Liver (tissue), 8 donors: ENCODE measurements at regions not wholly inside any gene's neighbourhood (a gene's known extent, or its start where the extent isn't known, plus 50 kb on each side); places are given as distances from the start of the nearest gene placed in this dataset.

Source experiments
- DNase-seq: peaks from one replicate; pipeline ENCODE4 v3.0.0-alpha.2; 2017; ENCODE audit warnings: low spot score
- H3K27ac ChIP-seq, 2 donors: one replicate each; pipeline ENCODE4 v1.7.0; 2013; ENCODE audit warnings: inconsistent platforms in 2 of 2, low read length in 2 of 2, control low read depth in 1 of 2, low read depth in 1 of 2, mild to moderate bottlenecking in 1 of 2
- H3K27me3 ChIP-seq, 4 donors: one replicate each; pipeline versions ENCODE4 v1.6.1 to v1.7.0; 2013; ENCODE audit warnings: low read length in 3 of 4, inconsistent platforms in 1 of 4, mild to moderate bottlenecking in 1 of 4, moderate library complexity in 1 of 4; ENCODE audit not compliant: control insufficient read depth in 4 of 4, insufficient read depth in 4 of 4
- H3K36me3 ChIP-seq, 4 donors: one replicate each; pipeline versions ENCODE4 v1.6.1 to v1.7.0; 2013; ENCODE audit warnings: low read length in 3 of 4, mild to moderate bottlenecking in 3 of 4, low read depth in 1 of 4, moderate library complexity in 1 of 4; ENCODE audit not compliant: control insufficient read depth in 4 of 4, insufficient read depth in 3 of 4
- H3K4me1 ChIP-seq, 4 donors: one replicate each; pipeline versions ENCODE4 v1.6.1 to v1.7.0; 2013; ENCODE audit warnings: low read length in 3 of 4, mild to moderate bottlenecking in 3 of 4, moderate library complexity in 1 of 4; ENCODE audit not compliant: control insufficient read depth in 4 of 4, insufficient read depth in 4 of 4
- H3K4me3 ChIP-seq, 3 donors: one replicate each; pipeline versions ENCODE4 v1.6.1 to v1.7.0; 2013; ENCODE audit warnings: low read length in 3 of 3, control low read depth in 1 of 3, low read depth in 1 of 3, mild to moderate bottlenecking in 1 of 3
- H3K9ac ChIP-seq, 2 donors: one replicate each; pipeline ENCODE4 v1.7.0; 2013; ENCODE audit warnings: low read length in 2 of 2, mild to moderate bottlenecking in 2 of 2, moderate library complexity in 2 of 2, control low read depth in 1 of 2, low read depth in 1 of 2
- H3K9me3 ChIP-seq, 4 donors: one replicate each; pipeline versions ENCODE4 v1.6.1 to v1.7.0; 2013; ENCODE audit warnings: low read length in 3 of 4; ENCODE audit not compliant: control insufficient read depth in 4 of 4
- EGR1 ChIP-seq, 2 donors: IDR thresholded peaks; 2 replicates each; pipeline ENCODE4 v1.6.1; 2016 to 2018; ENCODE audit warnings: antibody characterized with exemption in 2 of 2, low read depth in 2 of 2
- FOXA1 ChIP-seq: IDR thresholded peaks from 2 replicates; pipeline ENCODE4 v1.6.1; 2016; ENCODE audit warnings: antibody characterized with exemption
- FOXA2 ChIP-seq: IDR thresholded peaks from 2 replicates; pipeline ENCODE4 v1.6.1; 2016; ENCODE audit warnings: antibody characterized with exemption
- GABPA ChIP-seq, 2 donors: IDR thresholded peaks in 1 of 2; conservative IDR thresholded peaks in 1 of 2; 2 replicates each; pipeline ENCODE4 v1.6.1; 2016; ENCODE audit warnings: antibody characterized with exemption in 2 of 2, mild to moderate bottlenecking in 1 of 2, moderate library complexity in 1 of 2
- HNF4A ChIP-seq, 2 donors: conservative IDR thresholded peaks; 2 replicates each; pipeline ENCODE4 v1.6.1; 2016; ENCODE audit warnings: antibody characterized with exemption in 2 of 2, mild to moderate bottlenecking in 2 of 2
- HNF4G ChIP-seq: IDR thresholded peaks from 2 replicates; pipeline ENCODE4 v1.6.1; 2016; ENCODE audit warnings: antibody characterized with exemption
- JUND ChIP-seq, 2 donors: IDR thresholded peaks; 2 replicates each; pipeline ENCODE4 v1.6.1; 2016; ENCODE audit warnings: antibody characterized with exemption in 2 of 2
- NR2F2 ChIP-seq: IDR thresholded peaks from 2 replicates; pipeline ENCODE4 v1.6.1; 2016; ENCODE audit warnings: antibody characterized with exemption
- RAD21 ChIP-seq, 2 donors: IDR thresholded peaks; 2 replicates each; pipeline ENCODE4 v1.6.1; 2016; ENCODE audit warnings: antibody characterized with exemption in 2 of 2, mild to moderate bottlenecking in 2 of 2
- SP1 ChIP-seq: IDR thresholded peaks from 2 replicates; pipeline ENCODE4 v1.6.1; 2018; ENCODE audit warnings: antibody characterized with exemption, mild to moderate bottlenecking
- TAF1 ChIP-seq: conservative IDR thresholded peaks from 2 replicates; pipeline ENCODE4 v1.6.1; 2016; ENCODE audit warnings: antibody characterized with exemption, mild to moderate bottlenecking
- YY1 ChIP-seq: IDR thresholded peaks from 2 replicates; pipeline ENCODE4 v1.6.1; 2016; ENCODE audit warnings: antibody characterized with exemption, mild to moderate bottlenecking
- ZBTB33 ChIP-seq: IDR thresholded peaks from 2 replicates; pipeline ENCODE4 v1.6.1; 2016; ENCODE audit warnings: antibody characterized with exemption
- WGBS: extraction: QIAGEN DNeasy Blood & Tissue Kit; methylation state at CpG from one replicate; pipeline ENCODE4 v1.1.7; 2013; 5-methylcytosine and 5-hydroxymethylcytosine counted together
- TF ChIP-seq, protein P1 (sequence below): IDR thresholded peaks from 2 replicates; pipeline ENCODE4 v1.6.1; 2016; ENCODE audit warnings: antibody characterized with exemption
- TF ChIP-seq, protein P2 (sequence below): fragments of 150-350 bp; IDR thresholded peaks from 2 replicates; pipeline ENCODE4 v1.5.1; 2017; ENCODE audit warnings: improper control_type of control experiment, low read depth, low read length; ENCODE audit not compliant: missing input control
- TF ChIP-seq, protein P3 (sequence below): IDR thresholded peaks from 2 replicates; pipeline ENCODE4 v1.6.1; 2016; ENCODE audit warnings: antibody characterized with exemption
- TF ChIP-seq, protein P4 (sequence below): IDR thresholded peaks from 2 replicates; pipeline ENCODE4 v1.6.1; 2016; ENCODE audit warnings: antibody characterized with exemption, mild to moderate bottlenecking
- donor health status: healthy.
- donor health status: healthy.
- donor health status: healthy.
- donor health status: healthy.
- donor health status: healthy.

DNA sequence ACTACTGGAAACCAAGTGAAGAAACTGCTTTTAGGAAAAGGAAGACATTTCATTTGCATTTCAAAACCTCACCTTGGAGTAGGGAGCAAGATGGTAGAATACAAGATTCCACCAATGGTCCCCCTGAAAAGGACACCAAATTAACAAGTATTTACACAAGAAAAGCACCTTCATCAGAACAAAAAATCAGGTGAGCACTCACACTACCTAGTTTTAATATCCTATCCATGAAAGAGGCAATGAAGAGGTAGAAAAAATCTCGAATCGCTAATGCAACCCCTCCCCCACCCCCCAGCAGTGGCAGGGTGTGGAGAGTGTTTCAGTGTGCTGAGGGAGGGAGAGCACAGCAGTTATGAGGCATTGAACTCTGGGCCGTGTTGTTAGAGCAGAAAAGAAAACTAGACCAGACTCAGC, 1397.0 kb upstream of the C9orf72 start:
- Histone ChIP-seq H3K9ac (no peak overlapping the region), H3K9me3 (no peaks in the 10 kb centered on the region), H3K4me3 (no peak overlapping the region), H3K27ac (no peak overlapping the region), H3K4me1 (no peaks in the 10 kb centered on the region), H3K36me3 (no peaks in the 10 kb centered on the region), H3K27me3 (no peaks in the 10 kb centered on the region)
- TF ChIP-seq, protein P1, sequence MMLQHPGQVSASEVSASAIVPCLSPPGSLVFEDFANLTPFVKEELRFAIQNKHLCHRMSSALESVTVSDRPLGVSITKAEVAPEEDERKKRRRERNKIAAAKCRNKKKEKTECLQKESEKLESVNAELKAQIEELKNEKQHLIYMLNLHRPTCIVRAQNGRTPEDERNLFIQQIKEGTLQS: no peak
- no peak for TF ChIP-seq ZBTB33
- TF ChIP-seq, protein P2, sequence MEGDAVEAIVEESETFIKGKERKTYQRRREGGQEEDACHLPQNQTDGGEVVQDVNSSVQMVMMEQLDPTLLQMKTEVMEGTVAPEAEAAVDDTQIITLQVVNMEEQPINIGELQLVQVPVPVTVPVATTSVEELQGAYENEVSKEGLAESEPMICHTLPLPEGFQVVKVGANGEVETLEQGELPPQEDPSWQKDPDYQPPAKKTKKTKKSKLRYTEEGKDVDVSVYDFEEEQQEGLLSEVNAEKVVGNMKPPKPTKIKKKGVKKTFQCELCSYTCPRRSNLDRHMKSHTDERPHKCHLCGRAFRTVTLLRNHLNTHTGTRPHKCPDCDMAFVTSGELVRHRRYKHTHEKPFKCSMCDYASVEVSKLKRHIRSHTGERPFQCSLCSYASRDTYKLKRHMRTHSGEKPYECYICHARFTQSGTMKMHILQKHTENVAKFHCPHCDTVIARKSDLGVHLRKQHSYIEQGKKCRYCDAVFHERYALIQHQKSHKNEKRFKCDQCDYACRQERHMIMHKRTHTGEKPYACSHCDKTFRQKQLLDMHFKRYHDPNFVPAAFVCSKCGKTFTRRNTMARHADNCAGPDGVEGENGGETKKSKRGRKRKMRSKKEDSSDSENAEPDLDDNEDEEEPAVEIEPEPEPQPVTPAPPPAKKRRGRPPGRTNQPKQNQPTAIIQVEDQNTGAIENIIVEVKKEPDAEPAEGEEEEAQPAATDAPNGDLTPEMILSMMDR: no peak
- 25% methylated on average over 3 of the region's 3 CpGs for WGBS
- no peak for DNase-seq

DNA sequence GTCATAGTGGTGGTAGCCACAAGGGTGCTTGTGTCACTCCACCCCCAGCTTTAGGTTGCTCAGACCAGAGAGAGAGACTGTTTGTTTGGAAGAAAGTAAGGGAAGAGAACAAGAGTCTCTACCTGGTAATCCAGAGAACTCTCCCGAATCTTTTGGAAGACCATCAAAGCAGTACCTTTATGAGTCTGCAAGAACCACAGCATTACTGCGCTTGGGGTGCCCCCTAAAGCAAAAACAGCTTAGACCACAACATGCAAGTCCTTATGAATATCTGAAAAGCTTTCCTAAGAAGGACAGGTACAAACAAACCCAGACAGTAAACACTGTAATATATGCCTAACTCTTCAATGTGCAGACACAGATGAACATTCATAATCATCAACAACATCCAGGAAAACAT, 1398.6 kb upstream of the C9orf72 start:
- DNase-seq: no peak
- Histone ChIP-seq H3K27me3 (no peaks in the 10 kb centered on the region), H3K4me1 (no peaks in the 10 kb centered on the region), H3K27ac (no peak overlapping the region), H3K4me3 (no peak overlapping the region), H3K36me3 (no peaks in the 10 kb centered on the region), H3K9me3 (no peaks in the 10 kb centered on the region), H3K9ac (no peak overlapping the region)
- TF ChIP-seq NR2F2 (no peak), GABPA (IDR thresholded peaks at IDR 0.05 in 1 of 2, conservative IDR thresholded peaks at IDR 0.05 in 1 of 2) (no peak), FOXA2 (no peak), JUND (IDR thresholded peaks at IDR 0.05) (no peak), SP1 (no peak), HNF4A (conservative IDR thresholded peaks at IDR 0.05) (no peak), ZBTB33 (no peak), YY1 (no peak), HNF4G (no peak), RAD21 (IDR thresholded peaks at IDR 0.05) (no peak), FOXA1 (no peak), TAF1 (no peak), EGR1 (IDR thresholded peaks at IDR 0.05; ENCODE audit: low read depth in 2 of 2) (no peak)
- TF ChIP-seq, protein P3, sequence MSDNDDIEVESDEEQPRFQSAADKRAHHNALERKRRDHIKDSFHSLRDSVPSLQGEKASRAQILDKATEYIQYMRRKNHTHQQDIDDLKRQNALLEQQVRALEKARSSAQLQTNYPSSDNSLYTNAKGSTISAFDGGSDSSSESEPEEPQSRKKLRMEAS: no peak
- TF ChIP-seq, protein P2: no peak
- TF ChIP-seq, protein P4, sequence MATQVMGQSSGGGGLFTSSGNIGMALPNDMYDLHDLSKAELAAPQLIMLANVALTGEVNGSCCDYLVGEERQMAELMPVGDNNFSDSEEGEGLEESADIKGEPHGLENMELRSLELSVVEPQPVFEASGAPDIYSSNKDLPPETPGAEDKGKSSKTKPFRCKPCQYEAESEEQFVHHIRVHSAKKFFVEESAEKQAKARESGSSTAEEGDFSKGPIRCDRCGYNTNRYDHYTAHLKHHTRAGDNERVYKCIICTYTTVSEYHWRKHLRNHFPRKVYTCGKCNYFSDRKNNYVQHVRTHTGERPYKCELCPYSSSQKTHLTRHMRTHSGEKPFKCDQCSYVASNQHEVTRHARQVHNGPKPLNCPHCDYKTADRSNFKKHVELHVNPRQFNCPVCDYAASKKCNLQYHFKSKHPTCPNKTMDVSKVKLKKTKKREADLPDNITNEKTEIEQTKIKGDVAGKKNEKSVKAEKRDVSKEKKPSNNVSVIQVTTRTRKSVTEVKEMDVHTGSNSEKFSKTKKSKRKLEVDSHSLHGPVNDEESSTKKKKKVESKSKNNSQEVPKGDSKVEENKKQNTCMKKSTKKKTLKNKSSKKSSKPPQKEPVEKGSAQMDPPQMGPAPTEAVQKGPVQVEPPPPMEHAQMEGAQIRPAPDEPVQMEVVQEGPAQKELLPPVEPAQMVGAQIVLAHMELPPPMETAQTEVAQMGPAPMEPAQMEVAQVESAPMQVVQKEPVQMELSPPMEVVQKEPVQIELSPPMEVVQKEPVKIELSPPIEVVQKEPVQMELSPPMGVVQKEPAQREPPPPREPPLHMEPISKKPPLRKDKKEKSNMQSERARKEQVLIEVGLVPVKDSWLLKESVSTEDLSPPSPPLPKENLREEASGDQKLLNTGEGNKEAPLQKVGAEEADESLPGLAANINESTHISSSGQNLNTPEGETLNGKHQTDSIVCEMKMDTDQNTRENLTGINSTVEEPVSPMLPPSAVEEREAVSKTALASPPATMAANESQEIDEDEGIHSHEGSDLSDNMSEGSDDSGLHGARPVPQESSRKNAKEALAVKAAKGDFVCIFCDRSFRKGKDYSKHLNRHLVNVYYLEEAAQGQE: no peak
- TF ChIP-seq, protein P1: no peak
- 21% methylated on average over 2 of the region's 2 CpGs for WGBS
